GM15510 (cell line): ENCODE measurements at regions not wholly inside any gene's neighbourhood (a gene's known extent, or its start where the extent isn't known, plus 50 kb on each side); places are given as distances from the start of the nearest gene placed in this dataset.

Source experiments
- POLR2A ChIP-seq: IDR thresholded peaks from 3 replicates; pipeline ENCODE4 v1.6.1; 2011; ENCODE audit warnings: borderline replicate concordance; ENCODE audit not compliant: insufficient read length; ENCODE audit errors: extremely low read depth

GRCh38 chr15:39191871-39192291 is 389.0 kb upstream of the THBS1 start:
- no peak for TF ChIP-seq POLR2A

GRCh38 chr15:39192351-39192750 is 388.5 kb upstream of the THBS1 start:
- no peak for TF ChIP-seq POLR2A

GRCh38 chr15:39192979-39193560 is 387.8 kb upstream of the THBS1 start:
- no peak for TF ChIP-seq POLR2A

GRCh38 chr15:39193611-39194010 is 387.3 kb upstream of the THBS1 start:
- TF ChIP-seq POLR2A = no peak

- TF ChIP-seq POLR2A = no peak
These were observed 386.6 kb upstream of the THBS1 start for GRCh38 chr15:39194106-39194830.

GRCh38 chr15:39195961-39196486 is 384.9 kb upstream of the THBS1 start:
- TF ChIP-seq POLR2A = no peak

GRCh38 chr15:39198044-39199000 is 382.6 kb upstream of the THBS1 start:
- TF ChIP-seq POLR2A = no peak

- TF ChIP-seq POLR2A = no peak
These were observed 381.8 kb upstream of the THBS1 start for GRCh38 chr15:39199076-39199475.

- TF ChIP-seq POLR2A = no peak
These were observed 380.3 kb upstream of the THBS1 start for GRCh38 chr15:39200586-39200985.

GRCh38 chr15:39202641-39203040 is 378.2 kb upstream of the THBS1 start:
- TF ChIP-seq POLR2A = no peak

GRCh38 chr15:39204031-39204430 is 376.8 kb upstream of the THBS1 start:
- no peak for TF ChIP-seq POLR2A

GRCh38 chr15:39205081-39205480 is 375.8 kb upstream of the THBS1 start:
- no peak for TF ChIP-seq POLR2A

- no peak for TF ChIP-seq POLR2A
These were observed 375.1 kb upstream of the THBS1 start for GRCh38 chr15:39205506-39206371.

- no peak for TF ChIP-seq POLR2A
These were observed 373.3 kb upstream of the THBS1 start for GRCh38 chr15:39207532-39208115.

- no peak for TF ChIP-seq POLR2A
These were observed 372.7 kb upstream of the THBS1 start for GRCh38 chr15:39208187-39208586.
